ENCODE measurements at regions not wholly inside any gene's neighbourhood (a gene's known extent, or its start where the extent isn't known, plus 50 kb on each side); places are given as distances from the start of the nearest gene placed in this dataset.

DNA sequence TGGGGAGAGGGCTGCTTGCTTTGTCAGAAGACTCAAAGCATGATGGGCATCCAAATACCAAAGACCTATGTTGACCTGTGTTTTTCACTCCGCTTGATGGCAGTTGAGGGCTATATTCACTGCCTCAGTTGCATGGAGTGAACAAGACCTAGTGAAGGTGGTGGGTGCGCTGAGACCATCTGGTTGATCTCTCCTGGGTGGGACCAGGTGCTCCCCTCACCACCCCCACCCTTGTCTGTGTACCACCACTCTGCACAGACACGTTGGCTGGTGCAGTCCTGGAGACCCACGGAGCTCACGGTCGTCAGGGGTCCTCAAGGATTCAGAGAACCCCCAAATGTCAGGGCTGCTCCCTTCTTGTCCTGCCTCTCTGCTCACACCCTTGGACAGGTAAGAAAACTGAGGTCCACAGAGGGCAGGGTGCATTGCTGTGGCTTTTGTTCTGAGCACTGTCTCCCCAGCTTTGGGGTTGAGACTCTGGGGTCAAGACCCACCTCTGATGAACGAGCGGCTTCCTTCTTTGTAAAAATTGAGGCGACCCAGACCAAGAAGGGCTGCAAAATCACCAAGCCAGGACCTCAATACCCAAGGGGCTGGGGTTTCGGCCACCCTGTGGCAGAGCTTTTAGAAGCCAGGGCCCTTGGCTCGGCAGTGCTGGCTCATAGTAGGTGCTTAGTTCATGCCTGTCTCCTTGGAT is 166.3 kb upstream of the RTL1 start:
- TF ChIP-seq, protein P1, sequence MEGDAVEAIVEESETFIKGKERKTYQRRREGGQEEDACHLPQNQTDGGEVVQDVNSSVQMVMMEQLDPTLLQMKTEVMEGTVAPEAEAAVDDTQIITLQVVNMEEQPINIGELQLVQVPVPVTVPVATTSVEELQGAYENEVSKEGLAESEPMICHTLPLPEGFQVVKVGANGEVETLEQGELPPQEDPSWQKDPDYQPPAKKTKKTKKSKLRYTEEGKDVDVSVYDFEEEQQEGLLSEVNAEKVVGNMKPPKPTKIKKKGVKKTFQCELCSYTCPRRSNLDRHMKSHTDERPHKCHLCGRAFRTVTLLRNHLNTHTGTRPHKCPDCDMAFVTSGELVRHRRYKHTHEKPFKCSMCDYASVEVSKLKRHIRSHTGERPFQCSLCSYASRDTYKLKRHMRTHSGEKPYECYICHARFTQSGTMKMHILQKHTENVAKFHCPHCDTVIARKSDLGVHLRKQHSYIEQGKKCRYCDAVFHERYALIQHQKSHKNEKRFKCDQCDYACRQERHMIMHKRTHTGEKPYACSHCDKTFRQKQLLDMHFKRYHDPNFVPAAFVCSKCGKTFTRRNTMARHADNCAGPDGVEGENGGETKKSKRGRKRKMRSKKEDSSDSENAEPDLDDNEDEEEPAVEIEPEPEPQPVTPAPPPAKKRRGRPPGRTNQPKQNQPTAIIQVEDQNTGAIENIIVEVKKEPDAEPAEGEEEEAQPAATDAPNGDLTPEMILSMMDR (conservative IDR thresholded peaks at IDR 0.05; ENCODE audit: low read depth, low read length): no peak
- no peak for TF ChIP-seq EZH2 (IDR thresholded peaks at IDR 0.05; ENCODE audit: borderline replicate concordance, low read depth, low read length, poor library complexity, severe bottlenecking)

Data from A673 (cell line).